GM19328 (cell line): ENCODE measurements at regions not wholly inside any gene's neighbourhood (a gene's known extent, or its start where the extent isn't known, plus 50 kb on each side); places are given as distances from the start of the nearest gene placed in this dataset.

Experiments
- ATAC-seq: cut with Tn5 transposase; IDR thresholded peaks from one replicate; pipeline ENCODE4 v1.9.1; 2021; ENCODE audit warnings: mild to moderate bottlenecking, moderate library complexity; ENCODE audit not compliant: unreplicated experiment

DNA sequence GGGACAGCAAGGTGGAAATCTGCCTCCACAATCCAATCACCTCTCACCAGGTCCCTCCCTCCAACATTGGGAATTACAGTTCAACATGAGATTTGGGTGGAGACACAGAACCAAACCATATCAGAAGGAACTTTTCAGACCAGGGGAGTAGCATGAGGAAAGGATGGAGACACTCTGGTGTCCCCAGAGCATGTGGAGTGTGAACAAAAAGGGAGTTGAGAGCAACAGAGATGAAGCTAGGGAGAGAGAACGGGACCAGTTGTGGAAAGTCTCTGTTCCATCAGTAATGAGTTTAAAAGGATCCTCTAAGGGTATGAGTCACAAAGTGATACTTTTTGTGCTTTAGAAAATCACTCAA, 382.0 kb downstream of the SFMBT2 start:
- no peak for ATAC-seq

- no peak for ATAC-seq
Measured at GRCh38 chr10:7027913-7028808, 382.7 kb downstream of the SFMBT2 start.

DNA sequence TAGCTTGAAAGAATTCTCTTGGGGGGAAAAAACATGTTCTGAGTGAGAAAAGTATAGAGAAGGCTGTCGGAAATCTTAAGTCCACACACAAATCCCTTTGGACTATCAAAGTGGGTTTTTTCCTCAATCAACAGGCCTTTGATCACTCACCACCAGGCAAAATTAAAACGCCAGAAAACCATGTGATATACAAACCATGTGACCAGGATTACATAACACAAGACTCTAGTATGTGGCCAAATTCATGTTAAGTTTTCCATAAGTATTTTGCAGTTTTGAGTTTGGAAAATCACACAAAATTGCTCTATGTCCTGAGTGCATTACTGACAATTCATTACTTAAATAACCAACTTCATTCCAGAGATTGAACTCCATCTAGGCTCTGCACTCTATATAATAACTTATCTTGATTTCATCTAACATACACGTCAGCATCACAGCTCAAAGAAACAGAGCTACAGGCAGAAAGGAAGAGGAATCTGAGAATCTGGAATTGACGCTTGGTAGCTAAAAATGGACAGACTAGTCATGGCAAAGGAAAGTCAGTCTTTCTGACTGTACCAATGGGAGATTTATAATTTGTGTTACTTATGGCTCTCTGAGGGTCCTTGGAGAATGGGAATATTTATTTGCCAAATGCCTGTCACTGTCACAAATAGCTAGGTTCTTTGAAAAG, 383.5 kb downstream of the SFMBT2 start:
- no peak for ATAC-seq

GRCh38 chr10:7026818-7027217, 384.0 kb downstream of the SFMBT2 start:
- ATAC-seq, result no peak

DNA sequence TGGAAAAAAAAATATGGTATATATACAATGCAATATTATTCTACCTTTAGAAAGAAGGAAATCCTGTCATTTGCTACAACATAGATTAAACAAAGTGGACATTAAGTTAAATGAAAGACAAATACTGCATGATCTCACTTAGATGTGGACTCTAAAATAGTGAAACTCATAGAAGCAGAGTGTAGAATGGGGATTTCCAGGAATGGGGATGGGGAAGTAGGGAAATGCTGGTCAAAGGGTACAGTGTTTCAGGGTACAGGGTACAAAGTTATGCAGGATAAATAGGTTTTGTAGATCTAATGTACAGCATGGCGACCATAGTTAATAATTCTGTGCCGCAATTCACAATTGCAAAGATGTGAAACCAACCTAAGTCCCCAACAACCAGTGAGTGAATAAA, 385.5 kb downstream of the SFMBT2 start:
- ATAC-seq, result no peak

- no peak for ATAC-seq
Measured at GRCh38 chr10:7015457-7015856, 395.4 kb downstream of the SFMBT2 start.

GRCh38 chr10:7014721-7015120, 396.1 kb downstream of the SFMBT2 start:
- ATAC-seq, result no peak

- ATAC-seq, result no peak
Measured at GRCh38 chr10:7011994-7012393, 398.8 kb downstream of the SFMBT2 start.

DNA sequence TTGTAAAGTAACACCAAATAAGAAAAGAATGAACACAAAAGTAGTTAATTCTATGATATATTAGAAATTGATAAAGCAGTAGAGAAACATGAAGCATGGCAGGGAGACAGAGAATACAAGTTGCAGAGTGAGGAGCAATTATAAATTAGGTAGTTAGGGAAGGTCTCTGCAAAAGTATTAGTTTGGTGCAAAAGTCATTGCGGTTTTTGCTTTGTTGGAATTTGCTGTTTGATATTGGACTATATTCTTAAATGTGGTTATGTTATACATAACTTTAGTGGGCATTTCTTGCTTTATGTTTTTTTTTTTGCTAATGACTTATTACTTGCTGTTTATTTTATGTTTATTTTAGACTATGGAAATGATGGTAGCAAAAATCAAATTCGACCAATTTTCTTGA, 402.2 kb downstream of the SFMBT2 start:
- ATAC-seq, result no peak

GRCh38 chr10:7007600-7008190, 403.1 kb downstream of the SFMBT2 start:
- ATAC-seq, result no peak

- no peak for ATAC-seq
Measured at GRCh38 chr10:7006566-7006965, 404.3 kb downstream of the SFMBT2 start.

DNA sequence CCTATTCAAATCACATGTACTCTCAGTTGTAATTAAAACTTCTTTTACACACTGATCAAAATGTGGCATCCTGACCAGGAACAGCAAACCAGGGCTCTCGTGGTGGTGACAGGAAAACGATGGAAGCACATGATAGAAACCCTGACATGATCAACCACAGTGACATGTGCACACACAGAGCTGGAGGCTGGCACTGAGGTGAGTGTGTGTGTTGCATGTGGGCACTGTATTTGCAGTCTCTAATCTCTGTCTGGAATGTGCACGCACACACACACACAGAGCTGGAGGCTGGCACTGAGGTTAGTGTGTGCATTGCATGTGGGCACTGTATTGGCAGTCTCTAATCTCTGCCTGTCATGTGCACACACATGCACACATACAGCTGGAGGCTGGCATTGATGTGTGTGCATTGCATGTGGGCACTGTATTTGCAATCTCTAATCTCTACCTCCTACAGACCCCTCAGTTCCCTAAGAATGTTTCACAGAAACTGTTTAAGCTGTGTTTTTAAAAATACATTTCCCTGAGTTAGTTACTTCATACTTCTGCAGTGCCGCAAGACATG, 406.9 kb downstream of the SFMBT2 start:
- no peak for ATAC-seq

DNA sequence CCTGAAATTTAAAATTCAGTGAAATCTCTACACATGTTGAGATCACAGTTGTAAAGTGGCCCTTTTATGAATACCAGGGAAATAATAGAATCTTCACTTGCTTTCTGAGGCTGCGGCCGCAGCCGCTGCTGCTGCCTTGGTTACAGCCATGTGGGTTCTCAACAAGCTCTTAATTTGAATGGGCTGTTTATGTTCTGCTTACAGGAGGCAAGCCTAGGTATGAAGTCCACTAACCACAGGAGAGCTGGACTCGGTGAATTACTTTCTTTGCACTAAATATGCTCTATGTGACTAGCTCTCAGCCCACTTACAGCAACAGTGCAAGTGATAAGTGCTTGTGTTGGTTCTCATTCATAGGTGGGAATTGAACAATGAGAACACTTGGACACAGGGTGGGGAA, 410.8 kb downstream of the SFMBT2 start:
- ATAC-seq, result no peak

DNA sequence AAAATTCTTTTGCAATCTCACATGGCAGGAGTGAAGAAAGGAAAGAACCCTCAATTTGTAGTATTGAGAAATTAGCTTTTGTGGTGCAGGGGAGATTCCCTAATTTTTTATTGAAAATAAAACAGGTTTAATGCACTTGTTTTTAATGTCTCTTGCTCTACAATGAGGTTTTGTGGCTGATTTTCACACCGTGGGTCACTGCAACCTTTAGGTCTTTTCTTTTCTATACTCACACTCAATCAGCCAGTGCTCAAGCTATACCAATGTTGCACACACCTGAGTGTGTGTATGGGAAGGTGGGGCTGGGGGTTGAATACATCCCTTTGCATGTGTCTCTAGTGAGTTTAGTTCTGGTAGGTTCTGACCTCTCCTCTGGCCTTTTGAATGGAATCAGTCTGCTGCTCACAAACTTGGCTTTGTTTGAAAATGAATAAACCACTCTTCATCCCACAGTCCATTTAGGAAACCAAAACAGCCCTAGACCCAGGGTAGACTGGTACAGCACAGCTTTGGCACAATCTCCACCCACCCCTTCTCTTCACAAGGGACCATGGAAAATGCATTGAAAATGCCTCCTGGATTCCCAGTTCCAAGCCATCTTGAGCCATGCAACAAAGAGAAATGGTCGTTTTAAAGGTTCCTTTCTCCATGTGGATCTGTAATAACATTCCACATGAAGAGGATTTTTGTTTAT, 411.5 kb downstream of the SFMBT2 start:
- ATAC-seq, result no peak

DNA sequence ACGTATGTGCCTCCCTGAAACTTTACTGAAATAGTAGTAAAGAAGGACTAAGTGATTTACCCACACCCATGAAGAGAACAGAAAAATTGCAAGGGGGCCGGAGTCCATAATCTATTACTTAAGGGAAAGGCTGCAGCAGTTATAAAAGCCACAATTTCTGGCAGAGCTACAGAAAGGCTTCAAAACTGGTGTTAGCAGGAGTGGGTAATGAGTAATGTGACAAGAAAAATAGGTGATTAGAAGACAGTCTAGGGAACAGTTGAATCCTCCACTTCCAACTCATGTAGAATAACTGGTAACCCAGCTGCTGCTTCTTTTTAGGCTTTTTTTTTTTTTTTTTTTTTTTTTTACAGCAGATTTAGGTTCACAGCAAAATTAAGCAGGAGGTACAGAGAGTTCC, 413.3 kb downstream of the SFMBT2 start:
- ATAC-seq, result no peak

- ATAC-seq, result no peak
Measured at GRCh38 chr10:6996431-6996830, 414.4 kb downstream of the SFMBT2 start.

GRCh38 chr10:6995831-6996230, 415.0 kb downstream of the SFMBT2 start:
- no peak for ATAC-seq

DNA sequence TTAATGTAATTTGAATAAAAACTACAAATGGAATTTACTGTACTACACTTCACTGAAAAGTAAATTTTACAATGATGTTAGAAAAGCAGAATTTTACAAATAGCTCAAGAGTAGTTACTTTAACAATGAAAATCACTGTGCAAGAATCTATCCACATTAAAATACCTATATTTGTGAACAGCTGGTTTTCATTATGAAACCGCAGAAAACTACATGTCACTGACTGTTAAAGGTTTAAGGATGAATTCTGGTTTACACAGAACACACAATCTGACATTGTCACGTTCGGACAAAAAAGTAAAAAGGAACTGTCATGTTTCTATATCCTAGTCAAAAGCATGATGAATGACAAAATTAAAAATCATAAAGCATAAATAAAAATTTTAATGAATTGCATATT, 415.3 kb upstream of the PRKCQ start:
- ATAC-seq, result no peak

DNA sequence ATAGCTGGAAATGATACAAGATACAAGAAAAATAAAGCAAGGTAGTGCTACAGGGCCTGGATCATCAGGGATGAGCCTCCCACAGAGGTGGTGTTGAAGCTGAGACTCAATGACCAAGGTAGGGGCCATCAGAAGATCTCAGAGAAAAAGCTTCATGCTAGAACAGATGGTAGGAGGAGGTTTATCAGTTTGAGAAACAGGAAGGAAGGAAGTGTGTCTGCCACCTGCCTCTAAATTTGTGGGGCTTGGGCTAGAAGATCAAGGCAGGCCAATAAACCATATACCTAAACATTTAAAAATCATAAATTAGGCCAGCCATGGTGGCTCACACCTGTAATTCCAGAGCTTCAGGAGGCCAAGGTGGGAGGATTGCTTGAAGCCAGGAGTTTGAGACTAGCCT, 410.8 kb upstream of the PRKCQ start:
- ATAC-seq, result no peak

GRCh38 chr10:6988654-6989053, 408.6 kb upstream of the PRKCQ start:
- no peak for ATAC-seq

DNA sequence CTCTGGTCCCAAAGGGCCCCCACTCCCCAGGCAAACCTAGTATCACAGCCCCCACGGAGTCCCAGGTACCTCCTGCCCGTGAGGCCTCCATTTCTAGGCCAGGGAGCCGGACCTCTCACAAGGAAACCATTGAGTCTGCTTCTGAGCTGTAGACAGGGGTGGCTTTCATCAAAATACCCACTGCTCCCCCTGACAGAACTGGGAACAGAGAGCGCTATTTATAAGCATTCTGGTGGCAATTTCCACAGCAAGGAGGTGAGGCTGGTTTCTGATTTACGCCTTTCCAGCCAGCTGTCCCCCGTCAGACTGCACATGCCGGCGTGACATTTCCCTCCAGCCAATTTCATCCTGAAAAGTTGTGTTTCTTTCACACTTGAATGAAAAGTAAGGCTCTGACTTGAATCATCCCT, 407.5 kb upstream of the PRKCQ start:
- ATAC-seq, result no peak
